GM23248 (cell line): ENCODE measurements at regions not wholly inside any gene's neighbourhood (a gene's known extent, or its start where the extent isn't known, plus 50 kb on each side); places are given as distances from the start of the nearest gene placed in this dataset.

Experiments
- DNase-seq: peaks from one replicate; pipeline ENCODE4 v3.0.0-alpha.2; 2015
- H2AFZ ChIP-seq: fragments of 200-600 bp; sonication (generic); 2 replicates; pipeline ENCODE4 v1.6.1; 2016; ENCODE audit warnings: antibody characterized with exemption
- H3F3A ChIP-seq: fragments of 200-600 bp; sonication (generic); 2 replicates; pipeline ENCODE4 v1.6.1; 2016; ENCODE audit warnings: mild to moderate bottlenecking, antibody characterized with exemption, mixed run types; ENCODE audit not compliant: insufficient read depth
- H3K27ac ChIP-seq: fragments of 200-600 bp; sonication (generic); 2 replicates; pipeline ENCODE4 v1.5.1; 2016; ENCODE audit warnings: mild to moderate bottlenecking
- H3K27me3 ChIP-seq: fragments of 200-600 bp; sonication (generic); replicated peaks from 2 replicates; pipeline ENCODE4 v1.6.1; 2016; ENCODE audit warnings: mild to moderate bottlenecking; ENCODE audit not compliant: insufficient read depth
- H3K36me3 ChIP-seq: fragments of 200-600 bp; sonication (generic); 2 replicates; pipeline ENCODE4 v1.6.1; 2016; ENCODE audit warnings: low read depth, mild to moderate bottlenecking
- H3K4me1 ChIP-seq: fragments of 200-600 bp; sonication (generic); 2 replicates; pipeline ENCODE4 v1.6.1; 2016; ENCODE audit warnings: mild to moderate bottlenecking; ENCODE audit not compliant: insufficient read depth
- H3K4me2 ChIP-seq: fragments of 200-600 bp; sonication (generic); one replicate; pipeline ENCODE4 v1.6.1; 2016; ENCODE audit warnings: mild to moderate bottlenecking; ENCODE audit not compliant: unreplicated experiment
- H3K4me3 ChIP-seq: fragments of 200-600 bp; sonication (generic); 2 replicates; pipeline ENCODE4 v1.5.1; 2016; ENCODE audit warnings: mild to moderate bottlenecking
- H3K79me2 ChIP-seq: fragments of 200-600 bp; sonication (generic); 2 replicates; pipeline ENCODE4 v1.6.1; 2016; ENCODE audit warnings: mild to moderate bottlenecking; ENCODE audit not compliant: insufficient read depth
- H3K9ac ChIP-seq: fragments of 200-600 bp; sonication (generic); 2 replicates; pipeline ENCODE4 v1.6.1; 2016; ENCODE audit warnings: mild to moderate bottlenecking
- H3K9me2 ChIP-seq: fragments of 200-600 bp; sonication (generic); 2 replicates; pipeline ENCODE4 v1.6.1; 2016; ENCODE audit warnings: mixed run types, mild to moderate bottlenecking, moderate library complexity; ENCODE audit not compliant: insufficient read depth
- H3K9me3 ChIP-seq: fragments of 200-600 bp; sonication (generic); one replicate; pipeline ENCODE4 v1.6.1; 2017; ENCODE audit warnings: low read depth
- H4K20me1 ChIP-seq: fragments of 200-600 bp; sonication (generic); 2 replicates; pipeline ENCODE4 v1.6.0; 2016; ENCODE audit not compliant: insufficient read depth
- EZH2 ChIP-seq: fragments of 200-600 bp; sonication (generic); IDR thresholded peaks from 2 replicates; pipeline ENCODE4 v1.6.1; 2018; ENCODE audit warnings: antibody characterized with exemption, mild to moderate bottlenecking; ENCODE audit not compliant: insufficient read depth, poor library complexity, severe bottlenecking
- EZH2phosphoT487 ChIP-seq: fragments of 200-600 bp; sonication (generic); IDR thresholded peaks from 2 replicates; pipeline ENCODE4 v1.6.1; 2018; ENCODE audit warnings: antibody characterized with exemption, moderate library complexity, mild to moderate bottlenecking, low read depth; ENCODE audit not compliant: insufficient read depth
- WGBS, 2 experiments: methylation state at CpG; one replicate each; pipeline ENCODE4 v1.1.6; 2015 to 2017; ENCODE audit warnings: low lambda C conversion rate in 2 of 2, low coverage in 1 of 2; ENCODE audit errors: missing lambda C conversion rate in 2 of 2; 5-methylcytosine and 5-hydroxymethylcytosine counted together
- in situ Hi-C: fragments of 300-500 bp; cut with MboI; formaldehyde crosslinking; loops from 2 replicates; pipeline ENCODE4 v1.15.0; 2020

DNA sequence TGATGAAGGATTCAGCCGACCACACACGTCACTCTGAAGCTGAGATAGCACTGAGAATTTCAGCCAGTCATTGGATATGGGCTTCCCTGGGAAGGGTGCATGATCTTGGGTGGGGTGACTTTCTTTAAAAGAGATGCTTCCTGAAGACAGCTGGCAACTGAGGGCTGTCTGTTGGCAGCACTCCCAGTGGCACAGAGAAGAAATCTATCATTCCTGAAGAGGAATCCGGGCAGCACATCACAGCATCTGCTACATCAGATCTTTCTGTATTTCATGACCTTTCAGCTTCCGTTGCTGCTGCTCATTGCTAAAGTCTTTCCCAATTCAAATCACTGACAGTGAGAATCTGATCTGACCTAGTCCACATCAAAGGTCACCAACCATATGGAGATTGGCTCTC lies 193.8 kb upstream of the RBPJ start:
- Histone ChIP-seq H3K4me1 (no peaks in the 10 kb centered on the region), H3K79me2 (no peaks in the 10 kb centered on the region), H3K9me2 (no peaks in the 10 kb centered on the region), H3K9me3 (no peaks in the 10 kb centered on the region), H2AFZ (no peak overlapping the region), H3K36me3 (no peaks in the 10 kb centered on the region), H3K27me3 (no peaks in the 10 kb centered on the region; the same call in 1 of the 2 replicates), H3K9ac (no peak overlapping the region), H4K20me1 (no peaks in the 10 kb centered on the region), H3K4me3 (no peak overlapping the region), H3F3A (no peaks in the 10 kb centered on the region), H3K27ac (no peak overlapping the region), H3K4me2 (no peak overlapping the region)
- WGBS, 2 experiments: 31 to 40% methylated on average over 4 of the region's 4 CpGs
- TF ChIP-seq EZH2 (no peak), EZH2phosphoT487 (no peak)
- no peak for DNase-seq
- in situ Hi-C loops: no loop called here

GRCh38 chr4:26127851-26128337 lies 192.9 kb upstream of the RBPJ start:
- H3F3A ChIP-seq: no peaks in the 10 kb centered on the region
- in situ Hi-C loops: no loop called here
- DNase-seq: peak; percentile 21
- H3K27ac ChIP-seq: no peak overlapping the region
- no peaks in the 10 kb centered on the region for H3K79me2 ChIP-seq
- H2AFZ ChIP-seq: no peak overlapping the region
- H3K4me3 ChIP-seq: no peak overlapping the region
- H3K4me2 ChIP-seq: no peak overlapping the region
- TF ChIP-seq EZH2: no peak
- no peak for TF ChIP-seq EZH2phosphoT487
- no peaks in the 10 kb centered on the region for H3K36me3 ChIP-seq
- H3K9me2 ChIP-seq: no peaks in the 10 kb centered on the region
- H3K4me1 ChIP-seq: no peaks in the 10 kb centered on the region
- no peaks in the 10 kb centered on the region for H3K9me3 ChIP-seq
- no peaks in the 10 kb centered on the region for H4K20me1 ChIP-seq
- H3K27me3 ChIP-seq: peaks cover 2% of the 10 kb centered on the region; the same call in 1 of the 2 replicates
- no peak overlapping the region for H3K9ac ChIP-seq

- Histone ChIP-seq H3K4me3 (no peak overlapping the region), H3K27ac (no peak overlapping the region), H3K4me2 (no peak overlapping the region), H3K9me3 (no peaks in the 10 kb centered on the region), H3K9me2 (no peaks in the 10 kb centered on the region), H3F3A (no peaks in the 10 kb centered on the region), H3K27me3 (peaks cover 22% of the 10 kb centered on the region), H3K36me3 (no peaks in the 10 kb centered on the region), H3K4me1 (no peaks in the 10 kb centered on the region), H4K20me1 (no peaks in the 10 kb centered on the region), H3K9ac (no peak overlapping the region), H3K79me2 (no peaks in the 10 kb centered on the region), H2AFZ (no peak overlapping the region)
- in situ Hi-C loops: no loop called here
- WGBS, 2 experiments: 60 to 68% methylated on average over 7 of the region's 7 CpGs
- no peak for DNase-seq
- no peak for TF ChIP-seq EZH2phosphoT487
- TF ChIP-seq EZH2: no peak
Measured at GRCh38 chr4:26130173-26130572, 190.6 kb upstream of the RBPJ start.

DNA sequence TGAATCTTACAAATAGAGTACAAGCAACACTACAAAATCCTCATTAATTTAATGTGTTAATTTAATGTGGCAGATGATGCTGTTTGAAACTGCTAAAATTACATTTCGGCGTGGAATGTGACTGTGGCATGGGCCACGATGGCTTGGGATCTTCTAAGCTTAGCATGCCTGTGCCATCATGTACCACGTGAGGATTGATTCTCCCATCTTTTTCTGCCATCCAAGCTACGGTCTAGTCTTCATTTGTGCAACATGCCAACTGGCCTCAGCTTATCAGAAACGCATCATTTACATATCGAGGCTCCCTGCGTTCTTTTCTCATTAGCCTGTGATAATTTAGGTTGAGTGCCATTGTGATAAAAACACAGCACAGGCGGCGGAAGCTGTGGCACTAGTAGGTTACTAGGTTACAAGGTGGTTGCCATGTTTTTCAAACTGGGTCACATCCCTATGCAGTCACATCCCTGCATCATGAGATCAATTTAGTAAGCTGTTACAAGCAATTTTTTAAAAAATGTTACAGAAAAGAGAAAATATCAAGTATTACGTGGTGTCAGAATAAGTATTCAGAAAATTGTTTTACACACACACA lies 189.9 kb upstream of the RBPJ start:
- no peaks in the 10 kb centered on the region for H3K9me3 ChIP-seq
- in situ Hi-C loops: no loop called here
- no peak for TF ChIP-seq EZH2phosphoT487
- TF ChIP-seq EZH2: no peak
- H3K4me1 ChIP-seq: no peaks in the 10 kb centered on the region
- peaks cover 22% of the 10 kb centered on the region for H3K27me3 ChIP-seq
- H3K36me3 ChIP-seq: no peaks in the 10 kb centered on the region
- no peak for DNase-seq
- no peak overlapping the region for H3K4me2 ChIP-seq
- 81 to 84% methylated on average over 11 of the region's 11 CpGs for WGBS, 2 experiments
- H3K4me3 ChIP-seq: no peak overlapping the region
- H3K9ac ChIP-seq: no peak overlapping the region
- no peaks in the 10 kb centered on the region for H3K79me2 ChIP-seq
- no peak overlapping the region for H2AFZ ChIP-seq
- no peaks in the 10 kb centered on the region for H3F3A ChIP-seq
- no peaks in the 10 kb centered on the region for H4K20me1 ChIP-seq
- H3K9me2 ChIP-seq: no peaks in the 10 kb centered on the region
- no peak overlapping the region for H3K27ac ChIP-seq

GRCh38 chr4:26131711-26132110 lies 189.1 kb upstream of the RBPJ start:
- H3K9ac ChIP-seq: no peak overlapping the region
- no peaks in the 10 kb centered on the region for H3K36me3 ChIP-seq
- H4K20me1 ChIP-seq: no peaks in the 10 kb centered on the region
- H2AFZ ChIP-seq: no peak overlapping the region
- no peaks in the 10 kb centered on the region for H3K79me2 ChIP-seq
- TF ChIP-seq EZH2: no peak
- no peak for TF ChIP-seq EZH2phosphoT487
- no peak overlapping the region for H3K4me2 ChIP-seq
- 67 to 72% methylated on average over 6 of the region's 6 CpGs for WGBS, 2 experiments
- no peak overlapping the region for H3K4me3 ChIP-seq
- no peaks in the 10 kb centered on the region for H3K9me2 ChIP-seq
- no peak overlapping the region for H3K27ac ChIP-seq
- peaks cover 22% of the 10 kb centered on the region for H3K27me3 ChIP-seq
- no peaks in the 10 kb centered on the region for H3K4me1 ChIP-seq
- DNase-seq: no peak
- no peaks in the 10 kb centered on the region for H3F3A ChIP-seq
- no peaks in the 10 kb centered on the region for H3K9me3 ChIP-seq
- in situ Hi-C loops: no loop called here
